Calu3 (cell line): ENCODE measurements at regions not wholly inside any gene's neighbourhood (a gene's known extent, or its start where the extent isn't known, plus 50 kb on each side); places are given as distances from the start of the nearest gene placed in this dataset.

Experiments used
- BruUV-seq: library from RNA; stranded (reverse); fragments of 400-500 nt; replicated peaks from 2 replicates; lab custom pipeline; 2021; lab: Mats Ljungman, UMichigan
- CTCF ChIA-PET: fragments of 300-600 bp; sonication (Branson Sonifier 250); formaldehyde crosslinking; loops from one replicate; lab custom pipeline; 2022; ENCODE audit warnings: antibody characterized with exemption; lab: Charles Lee
- DNase-seq: peaks from one replicate; pipeline ENCODE4 v3.0.0; 2022
- H3K27ac Mint-ChIP-seq: one replicate; pipeline ENCODE4 v1.8.0; 2022; ENCODE audit warnings: mixed read lengths; ENCODE audit not compliant: unreplicated experiment
- H3K27me3 Mint-ChIP-seq: one replicate; pipeline ENCODE4 v1.8.0; 2022; ENCODE audit warnings: mixed read lengths; ENCODE audit not compliant: unreplicated experiment
- H3K36me3 Mint-ChIP-seq: one replicate; pipeline ENCODE4 v1.8.0; 2022; ENCODE audit warnings: mild to moderate bottlenecking, moderate library complexity, mixed read lengths; ENCODE audit not compliant: insufficient read depth, unreplicated experiment
- H3K4me1 Mint-ChIP-seq: one replicate; pipeline ENCODE4 v1.8.0; 2022; ENCODE audit warnings: mild to moderate bottlenecking, low read depth, mixed read lengths; ENCODE audit not compliant: unreplicated experiment
- H3K4me3 Mint-ChIP-seq: one replicate; pipeline ENCODE4 v1.8.0; 2022; ENCODE audit warnings: mild to moderate bottlenecking, low read depth, moderate library complexity, mixed read lengths; ENCODE audit not compliant: unreplicated experiment
- H3K9me3 Mint-ChIP-seq: one replicate; pipeline ENCODE4 v1.8.0; 2022; ENCODE audit warnings: low read depth, mixed read lengths; ENCODE audit not compliant: unreplicated experiment
- CTCF ChIP-seq: fragments of 200-600 bp; IDR thresholded peaks from one replicate; pipeline ENCODE4 v1.8.0; 2022; ENCODE audit warnings: antibody characterized with exemption; ENCODE audit not compliant: unreplicated experiment
- intact Hi-C: fragments of 100-400 bp; cut with micrococcal nuclease; formaldehyde crosslinking; loops from one replicate; pipeline ENCODE4 v1.10.0; 2022; ENCODE audit not compliant: unreplicated experiment

- no peaks in the 10 kb centered on the region for H3K36me3 Mint-ChIP-seq
- H3K27ac Mint-ChIP-seq: no peak overlapping the region
- H3K4me1 Mint-ChIP-seq: no peaks in the 10 kb centered on the region
- no peak for TF ChIP-seq CTCF
- H3K4me3 Mint-ChIP-seq: no peak overlapping the region
- no peak for DNase-seq
- no peaks in the 10 kb centered on the region for H3K9me3 Mint-ChIP-seq
- no TSS peak for BruUV-seq
- CTCF ChIA-PET: no interaction called here
- intact Hi-C loops: no loop called here
- H3K27me3 Mint-ChIP-seq: no peaks in the 10 kb centered on the region
These were observed 57.3 kb upstream of the SYNE2 start for GRCh38 chr14:63795532-63795931.

- DNase-seq: no peak
- Mint-ChIP-seq H3K27me3 (no peaks in the 10 kb centered on the region), H3K4me1 (no peaks in the 10 kb centered on the region), H3K9me3 (no peaks in the 10 kb centered on the region), H3K4me3 (no peak overlapping the region), H3K36me3 (no peaks in the 10 kb centered on the region), H3K27ac (no peak overlapping the region)
- intact Hi-C loops: loop anchor here (2.0 kb wide), 1 partner anchor 495 kb away; the partner anchor contains the start of gene ESR2
- BruUV-seq: no TSS peak
- CTCF ChIA-PET: no interaction called here
- no peak for TF ChIP-seq CTCF
These were observed 52.7 kb upstream of the SYNE2 start for GRCh38 chr14:63800083-63800482.

GRCh38 chr14:63800651-63801375 is 52.0 kb upstream of the SYNE2 start:
- Mint-ChIP-seq H3K4me3 (no peak overlapping the region), H3K4me1 (no peaks in the 10 kb centered on the region), H3K27me3 (no peaks in the 10 kb centered on the region), H3K9me3 (no peaks in the 10 kb centered on the region), H3K36me3 (no peaks in the 10 kb centered on the region), H3K27ac (no peak overlapping the region)
- BruUV-seq: no TSS peak
- DNase-seq: no peak
- CTCF ChIA-PET: no interaction called here
- intact Hi-C loops: loop anchor here (2.0 kb wide), 1 partner anchor 494 kb away; the partner anchor contains the start of gene ESR2
- no peak for TF ChIP-seq CTCF
